SK-N-SH (cell line): ENCODE measurements at regions not wholly inside any gene's neighbourhood (a gene's known extent, or its start where the extent isn't known, plus 50 kb on each side); places are given as distances from the start of the nearest gene placed in this dataset.
"Not testable (repeated sequence)": the region's sequence is repeated elsewhere in the genome, so short reads cannot be mapped to it uniquely, and the experiment has no call there.

Experiments
- CTCF ChIA-PET: fragments of 300-600, 350-600 bp; formaldehyde crosslinking; extraction: SDS; loops from one replicate; lab custom pipeline; 2021; lab: Yijun Ruan, JAX
- POLR2A ChIA-PET: fragments of 350-600 bp; sonication (Branson Sonifier 250); formaldehyde crosslinking; extraction: SDS; loops from one replicate; lab custom pipeline; 2020; ENCODE audit warnings: antibody characterized with exemption, inconsistent platforms; lab: Yijun Ruan, JAX
- DNase-seq: peaks from one replicate; pipeline ENCODE4 v3.0.0; 2012
- H2AFZ ChIP-seq: fragments of 200-600 bp; sonication (generic); 2 replicates; pipeline ENCODE4 v1.8.1; 2016; ENCODE audit warnings: antibody characterized with exemption, mild to moderate bottlenecking, low read depth
- H3F3A ChIP-seq: fragments of 200-600 bp; sonication (generic); replicated peaks from 2 replicates; pipeline ENCODE3; 2016; ENCODE audit warnings: antibody characterized with exemption, mild to moderate bottlenecking; ENCODE audit not compliant: insufficient read depth
- H3K27ac ChIP-seq, 2 experiments: fragments of 200-500 bp in 1 of 2; fragments of 200-600 bp in 1 of 2; sonication (Bioruptor generic) in 1 of 2; sonication (generic), shearing (Covaris generic) in 1 of 2; 2 replicates each; pipeline versions ENCODE4 v1.5.1 to v1.6.1; 2014 to 2016; ENCODE audit warnings: low read depth in 2 of 2, inconsistent platforms in 1 of 2, low read length in 1 of 2, mild to moderate bottlenecking in 1 of 2, mixed read lengths in 1 of 2
- H3K27me3 ChIP-seq: fragments of 200-600 bp; sonication (generic), shearing (Covaris generic); 2 replicates; pipeline ENCODE4 v1.6.1; 2016; ENCODE audit warnings: mixed run types; ENCODE audit not compliant: insufficient read depth
- H3K36me3 ChIP-seq, 2 experiments: fragments of 200-500 bp in 1 of 2; fragments of 200-600 bp in 1 of 2; sonication (Bioruptor generic) in 1 of 2; sonication (generic) in 1 of 2; replicated peaks in 1 of 2; 2 replicates each; pipeline versions ENCODE3 to v1.5.1; 2014 to 2016; ENCODE audit warnings: low read length in 1 of 2, mild to moderate bottlenecking in 1 of 2; ENCODE audit not compliant: insufficient read depth in 2 of 2, control insufficient read depth in 1 of 2
- H3K4me1 ChIP-seq, 2 experiments: fragments of 200-500 bp in 1 of 2; fragments of 200-600 bp in 1 of 2; sonication (Bioruptor generic) in 1 of 2; sonication (generic), shearing (Covaris generic) in 1 of 2; 2 replicates each; pipeline versions ENCODE4 v1.5.1 to v1.6.1; 2014 to 2016; ENCODE audit warnings: low read depth in 1 of 2, low read length in 1 of 2, mixed run types in 1 of 2; ENCODE audit not compliant: insufficient read depth in 2 of 2, control insufficient read depth in 1 of 2
- H3K4me2 ChIP-seq: fragments of 200-600 bp; sonication (generic), shearing (Covaris generic); 2 replicates; pipeline ENCODE4 v1.6.1; 2017; ENCODE audit warnings: mixed run types
- H3K4me3 ChIP-seq, 2 experiments: fragments of 200-500 bp in 1 of 2; fragments of 200-600 bp in 1 of 2; sonication (Bioruptor generic) in 1 of 2; sonication (generic), shearing (Covaris generic) in 1 of 2; 2 replicates each; pipeline versions ENCODE4 v1.5.1 to v1.8.1; 2014 to 2016; ENCODE audit warnings: low read depth in 2 of 2, inconsistent platforms in 1 of 2, low read length in 1 of 2, mild to moderate bottlenecking in 1 of 2, mixed read lengths in 1 of 2, moderate library complexity in 1 of 2
- H3K79me2 ChIP-seq: fragments of 200-600 bp; sonication (generic); 2 replicates; pipeline ENCODE4 v1.8.1; 2017; ENCODE audit warnings: mild to moderate bottlenecking; ENCODE audit not compliant: insufficient read depth
- H3K9ac ChIP-seq: fragments of 200-600 bp; sonication (generic); 2 replicates; pipeline ENCODE4 v1.6.1; 2017; ENCODE audit warnings: mixed run types
- H3K9me2 ChIP-seq: fragments of 200-600 bp; sonication (generic); 2 replicates; pipeline ENCODE4 v1.6.1; 2017; ENCODE audit warnings: mixed run types
- H3K9me3 ChIP-seq: fragments of 200-600 bp; sonication (generic); 2 replicates; pipeline ENCODE4 v1.6.1; 2017; ENCODE audit warnings: mixed run types, mild to moderate bottlenecking, moderate library complexity
- H4K20me1 ChIP-seq: fragments of 200-600 bp; sonication (generic); 2 replicates; pipeline ENCODE4 v1.6.1; 2017; ENCODE audit warnings: mild to moderate bottlenecking, mixed run types; ENCODE audit not compliant: insufficient read depth
- CHD2 ChIP-seq: fragments of 150-350 bp; IDR thresholded peaks from 2 replicates; pipeline ENCODE4 v1.6.1; 2018; ENCODE audit warnings: low read length; ENCODE audit not compliant: partially characterized antibody
- CTCF ChIP-seq: fragments of 200-600 bp; sonication (generic); IDR thresholded peaks from 2 replicates; pipeline ENCODE4 v1.6.1; 2017; ENCODE audit warnings: antibody characterized with exemption, mild to moderate bottlenecking, moderate library complexity
- ELF1 ChIP-seq: IDR thresholded peaks from 2 replicates; pipeline ENCODE4 v1.4.0; 2012
- EP300 ChIP-seq, 2 experiments: IDR thresholded peaks; 2 replicates each; pipeline versions ENCODE4 v1.4.0 to v1.6.1; 2012; ENCODE audit warnings: borderline replicate concordance in 1 of 2, low read depth in 1 of 2, low read length in 1 of 2
- EZH2phosphoT487 ChIP-seq: fragments of 200-600 bp; sonication (generic); IDR thresholded peaks from 2 replicates; pipeline ENCODE4 v1.6.1; 2017; ENCODE audit warnings: low read depth, mixed run types, mild to moderate bottlenecking, antibody characterized with exemption, moderate library complexity, borderline replicate concordance
- FOSL2 ChIP-seq: IDR thresholded peaks from 2 replicates; pipeline ENCODE4 v1.4.0; 2012; ENCODE audit warnings: low read depth, mild to moderate bottlenecking, moderate library complexity, borderline replicate concordance
- FOXJ3 ChIP-seq: sonication (generic); formaldehyde crosslinking; IDR thresholded peaks from 2 replicates; pipeline ENCODE4 v1.5.1; 2020; ENCODE audit warnings: mild to moderate bottlenecking, missing genetic modification reagents
- FOXM1 ChIP-seq: IDR thresholded peaks from 2 replicates; pipeline ENCODE4 v1.4.0; 2012; ENCODE audit warnings: low read depth, mild to moderate bottlenecking
- GATA2 ChIP-seq: sonication (generic); formaldehyde crosslinking; IDR thresholded peaks from 2 replicates; pipeline ENCODE4 v1.5.0; 2020; ENCODE audit warnings: mild to moderate bottlenecking, missing genetic modification reagents
- MXI1 ChIP-seq: IDR thresholded peaks from 2 replicates; pipeline ENCODE4 v1.6.1; 2012; ENCODE audit warnings: mild to moderate bottlenecking, low read depth, low read length, improper control_type of control experiment
- POLR2AphosphoS5 ChIP-seq: IDR thresholded peaks from 2 replicates; pipeline ENCODE4 v1.6.1; 2012; ENCODE audit warnings: low read depth, low read length
- RFX5 ChIP-seq: IDR thresholded peaks from 2 replicates; pipeline ENCODE4 v1.6.1; 2012; ENCODE audit warnings: mild to moderate bottlenecking, improper control_type of control experiment, low read length
- TAF1 ChIP-seq: IDR thresholded peaks from 2 replicates; pipeline ENCODE4 v1.6.1; 2012; ENCODE audit warnings: low read depth, mild to moderate bottlenecking, low read length, moderate library complexity, borderline replicate concordance
- USF1 ChIP-seq: IDR thresholded peaks from 2 replicates; pipeline ENCODE4 v1.4.0; 2012; ENCODE audit warnings: low read depth, borderline replicate concordance
- USF2 ChIP-seq: fragments of 150-350 bp; IDR thresholded peaks from 2 replicates; pipeline ENCODE4 v1.6.1; 2017; ENCODE audit warnings: antibody characterized with exemption, low read length, low read depth, borderline replicate concordance
- WGBS: methylation state at CpG from one replicate; pipeline ENCODE4 v1.1.6; 2017; ENCODE audit warnings: low lambda C conversion rate; 5-methylcytosine and 5-hydroxymethylcytosine counted together

GRCh38 chr20:30624310-30624709 is 633.2 kb upstream of the DEFB115 start:
- H3K79me2 ChIP-seq, H3K4me3 ChIP-seq, POLR2A ChIA-PET, H3K4me2 ChIP-seq, H3K27me3 ChIP-seq, H4K20me1 ChIP-seq, H3K9me2 ChIP-seq, H3K9me3 ChIP-seq, H3K27ac ChIP-seq, H3K4me1 ChIP-seq, DNase-seq, H3F3A ChIP-seq, CTCF ChIA-PET, H2AFZ ChIP-seq, H3K9ac ChIP-seq, H3K36me3 ChIP-seq: not testable (repeated sequence)
- WGBS = 4% methylated on average over 3 of the region's 3 CpGs

- H3F3A ChIP-seq, H3K27ac ChIP-seq, DNase-seq, H3K79me2 ChIP-seq, H3K27me3 ChIP-seq, H2AFZ ChIP-seq, CTCF ChIA-PET, H4K20me1 ChIP-seq, H3K36me3 ChIP-seq, H3K4me2 ChIP-seq, POLR2A ChIA-PET, H3K9me2 ChIP-seq, H3K4me1 ChIP-seq, H3K9ac ChIP-seq, H3K9me3 ChIP-seq, H3K4me3 ChIP-seq: not testable (repeated sequence)
- WGBS = 26% methylated on average over 7 of the region's 7 CpGs
Observed at GRCh38 chr20:30629376-30629775, 628.1 kb upstream of the DEFB115 start.

GRCh38 chr20:30630761-30631160 is 626.7 kb upstream of the DEFB115 start:
- H3K9me3 ChIP-seq = no peaks in the 10 kb centered on the region
- no peak overlapping the region for H3K4me2 ChIP-seq
- 17% methylated on average over 3 of the region's 3 CpGs for WGBS
- no peak for TF ChIP-seq CHD2
- TF ChIP-seq GATA2 (CRISPR knock-in tag) = no peak
- TF ChIP-seq POLR2AphosphoS5 = no peak
- no peak for TF ChIP-seq RFX5
- TF ChIP-seq EZH2phosphoT487 = no peak
- no peak for TF ChIP-seq FOSL2
- no peak for TF ChIP-seq ELF1
- TF ChIP-seq EP300 (IDR thresholded peaks at IDR 0.05; ENCODE audit: borderline replicate concordance in 1 of 2, low read depth in 1 of 2, low read length in 1 of 2) = no peak
- TF ChIP-seq FOXM1 = no peak
- no peak for TF ChIP-seq FOXJ3 (CRISPR knock-in tag)
- TF ChIP-seq USF1 = no peak
- TF ChIP-seq TAF1 = no peak
- no peak for TF ChIP-seq MXI1
- TF ChIP-seq USF2 = no peak
- TF ChIP-seq CTCF = no peak
- ChIA-PET POLR2A (no interaction called here), CTCF (no interaction called here)
- no peak overlapping the region for H3K4me3 ChIP-seq
- no peaks in the 10 kb centered on the region for H3F3A ChIP-seq
- no peaks in the 10 kb centered on the region for H3K36me3 ChIP-seq
- H3K9ac ChIP-seq = no peak overlapping the region
- no peaks in the 10 kb centered on the region; the same call in 1 of the 2 replicates for H3K27me3 ChIP-seq
- no peaks in the 10 kb centered on the region for H3K9me2 ChIP-seq
- H2AFZ ChIP-seq = no peak overlapping the region
- no peaks in the 10 kb centered on the region for H3K79me2 ChIP-seq
- H3K4me1 ChIP-seq = peaks cover 0 to 2% of the 10 kb centered on the region in 2 experiments; a peak in 1 of 4 replicates
- H3K27ac ChIP-seq = no peak overlapping the region
- no peaks in the 10 kb centered on the region for H4K20me1 ChIP-seq
- DNase-seq = no peak

- H3K27ac ChIP-seq, H3F3A ChIP-seq, DNase-seq, H3K27me3 ChIP-seq, H3K9ac ChIP-seq, H4K20me1 ChIP-seq, H3K9me3 ChIP-seq, CTCF ChIA-PET, H3K9me2 ChIP-seq, H3K4me3 ChIP-seq, H3K36me3 ChIP-seq, H3K4me1 ChIP-seq, POLR2A ChIA-PET, H3K4me2 ChIP-seq, H2AFZ ChIP-seq, H3K79me2 ChIP-seq: not testable (repeated sequence)
- 7% methylated on average over 3 of the region's 4 CpGs for WGBS
Observed at GRCh38 chr20:30631261-30631789, 626.1 kb upstream of the DEFB115 start.
